ENCODE measurements at regions not wholly inside any gene's neighbourhood (a gene's known extent, or its start where the extent isn't known, plus 50 kb on each side); places are given as distances from the start of the nearest gene placed in this dataset.

- no peak overlapping the region for H2BK120ac ChIP-seq (ENCODE audit: low read depth, low read length)
- dilution Hi-C loops (cut with HindIII; ENCODE audit: low sequenced_read_pairs, unreplicated experiment): no loop called here
- H2AFZ ChIP-seq (replicated peaks; ENCODE audit: low read length, poor library complexity): no peak overlapping the region
- H3K14ac ChIP-seq (replicated peaks; ENCODE audit: low read depth, low read length): no peak overlapping the region
- H4K91ac ChIP-seq (ENCODE audit: insufficient read depth, low read depth, low read length): no peak overlapping the region
- H3K36me3 ChIP-seq (ENCODE audit: control insufficient read depth, insufficient read depth, low read length): no peaks in the 10 kb centered on the region
- no peak overlapping the region for H2AK9ac ChIP-seq (replicated peaks; ENCODE audit: low read depth, low read length, poor library complexity)
- no peak overlapping the region for H3K4me2 ChIP-seq (ENCODE audit: low read depth, low read length)
- no peaks in the 10 kb centered on the region for H3K4me1 ChIP-seq (ENCODE audit: control insufficient read depth, insufficient read depth, low read length)
- ChIA-PET POLR2A (ENCODE audit: unreplicated experiment) (no interaction called here), CTCF (no interaction called here)
- no peak overlapping the region for H3K23ac ChIP-seq (ENCODE audit: low read depth, low read length)
- no TSS peak for BruUV-seq (replicated peaks)
- intact Hi-C loops (cut with micrococcal nuclease): no loop called here
- in situ Hi-C loops (cut with MboI; ENCODE audit: low sequenced_read_pairs): no loop called here
- H2AK5ac ChIP-seq (ENCODE audit: low read depth, low read length): no peak overlapping the region
- no peaks in the 10 kb centered on the region for H3K9me1 ChIP-seq (ENCODE audit: insufficient read depth, low read length)
- no peak overlapping the region for H3K4ac ChIP-seq (ENCODE audit: low read depth, low read length)
- no peaks in the 10 kb centered on the region for H3K9me3 ChIP-seq (ENCODE audit: control insufficient read depth, insufficient read depth, low read length)
- no peaks in the 10 kb centered on the region for H3K27me3 ChIP-seq (ENCODE audit: control insufficient read depth, insufficient read depth, low read length)
- no peak overlapping the region for H4K5ac ChIP-seq (ENCODE audit: low read depth, low read length)
- no peak overlapping the region for H2BK15ac ChIP-seq (ENCODE audit: low read depth, low read length)
- H2BK5ac ChIP-seq (ENCODE audit: low read depth, low read length, poor library complexity, severe bottlenecking): no peak overlapping the region
- no peak overlapping the region for H3K56ac ChIP-seq (ENCODE audit: extremely low read depth, insufficient read depth, low read length)
- no peak overlapping the region for H3K9ac ChIP-seq (ENCODE audit: low read depth, low read length)
- DNase-seq: no peak
- H3K79me1 ChIP-seq (ENCODE audit: low read depth in 1 of 2, low read length in 2 of 2): no peaks in the 10 kb centered on the region
- H4K20me1 ChIP-seq (ENCODE audit: insufficient read depth, low read length): no peaks in the 10 kb centered on the region
- no peak overlapping the region for H3K27ac ChIP-seq (ENCODE audit: insufficient read depth, low read length)
- H2BK20ac ChIP-seq (ENCODE audit: low read depth, low read length): no peak overlapping the region
- ATAC-seq (ENCODE audit: low read depth): no peak
- no peak overlapping the region for H4K8ac ChIP-seq (ENCODE audit: low read depth in 2 of 2, low read length in 2 of 2)
- H3K4me3 ChIP-seq (ENCODE audit: insufficient read depth, low read depth, low read length): no peak overlapping the region
- WGBS, 2 experiments (ENCODE audit: extremely low coverage in 2 of 2, insufficient read length in 1 of 2): no CpG with 5 or more reads among the region's 6 CpGs
- H3K18ac ChIP-seq (ENCODE audit: low read depth, low read length): no peak overlapping the region
- no peak for TF ChIP-seq USF2 (IDR thresholded peaks at IDR 0.05; ENCODE audit: low read depth, low read length)
- TF ChIP-seq CTCF (conservative IDR thresholded peaks at IDR 0.05; ENCODE audit: low read depth, low read length): no peak
- no peak for TF ChIP-seq CEBPB (IDR thresholded peaks at IDR 0.05; ENCODE audit: low read depth, low read length)
- no peak for TF ChIP-seq RAD21 (IDR thresholded peaks at IDR 0.05; ENCODE audit: low read length)
- no peak for TF ChIP-seq CHD1 (IDR thresholded peaks at IDR 0.05; ENCODE audit: low read depth, low read length)
- no peak for TF ChIP-seq BHLHE40 (IDR thresholded peaks at IDR 0.05; ENCODE audit: low read depth, low read length)
- TF ChIP-seq, protein P1, sequence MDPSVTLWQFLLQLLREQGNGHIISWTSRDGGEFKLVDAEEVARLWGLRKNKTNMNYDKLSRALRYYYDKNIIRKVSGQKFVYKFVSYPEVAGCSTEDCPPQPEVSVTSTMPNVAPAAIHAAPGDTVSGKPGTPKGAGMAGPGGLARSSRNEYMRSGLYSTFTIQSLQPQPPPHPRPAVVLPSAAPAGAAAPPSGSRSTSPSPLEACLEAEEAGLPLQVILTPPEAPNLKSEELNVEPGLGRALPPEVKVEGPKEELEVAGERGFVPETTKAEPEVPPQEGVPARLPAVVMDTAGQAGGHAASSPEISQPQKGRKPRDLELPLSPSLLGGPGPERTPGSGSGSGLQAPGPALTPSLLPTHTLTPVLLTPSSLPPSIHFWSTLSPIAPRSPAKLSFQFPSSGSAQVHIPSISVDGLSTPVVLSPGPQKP (IDR thresholded peaks at IDR 0.05; ENCODE audit: borderline replicate concordance, low read depth, low read length): no peak
- TF ChIP-seq MXI1 (IDR thresholded peaks at IDR 0.05; ENCODE audit: borderline replicate concordance, low read depth, low read length): no peak
- TF ChIP-seq POLR2A (IDR thresholded peaks at IDR 0.05; ENCODE audit: low read depth, low read length): no peak
- no peak for TF ChIP-seq RCOR1 (IDR thresholded peaks at IDR 0.05; ENCODE audit: insufficient replicate concordance, low read length)
- no peak for TF ChIP-seq NFE2L2 (IDR thresholded peaks at IDR 0.05; ENCODE audit: low read depth, low read length)
- TF ChIP-seq SMC3 (IDR thresholded peaks at IDR 0.05; ENCODE audit: low read depth, low read length): no peak
- TF ChIP-seq MAZ (IDR thresholded peaks at IDR 0.05; ENCODE audit: borderline replicate concordance, low read depth, low read length): no peak
- no peak for TF ChIP-seq RFX5 (IDR thresholded peaks at IDR 0.05; ENCODE audit: low read depth, low read length)
- no peak for TF ChIP-seq MAFK (IDR thresholded peaks at IDR 0.05; ENCODE audit: low read depth, low read length)
These were observed 379.2 kb upstream of the SPAG17 start for GRCh38 chr1:118563981-118564951.
